ENCODE measurements at regions not wholly inside any gene's neighbourhood (a gene's known extent, or its start where the extent isn't known, plus 50 kb on each side); places are given as distances from the start of the nearest gene placed in this dataset.

DNA sequence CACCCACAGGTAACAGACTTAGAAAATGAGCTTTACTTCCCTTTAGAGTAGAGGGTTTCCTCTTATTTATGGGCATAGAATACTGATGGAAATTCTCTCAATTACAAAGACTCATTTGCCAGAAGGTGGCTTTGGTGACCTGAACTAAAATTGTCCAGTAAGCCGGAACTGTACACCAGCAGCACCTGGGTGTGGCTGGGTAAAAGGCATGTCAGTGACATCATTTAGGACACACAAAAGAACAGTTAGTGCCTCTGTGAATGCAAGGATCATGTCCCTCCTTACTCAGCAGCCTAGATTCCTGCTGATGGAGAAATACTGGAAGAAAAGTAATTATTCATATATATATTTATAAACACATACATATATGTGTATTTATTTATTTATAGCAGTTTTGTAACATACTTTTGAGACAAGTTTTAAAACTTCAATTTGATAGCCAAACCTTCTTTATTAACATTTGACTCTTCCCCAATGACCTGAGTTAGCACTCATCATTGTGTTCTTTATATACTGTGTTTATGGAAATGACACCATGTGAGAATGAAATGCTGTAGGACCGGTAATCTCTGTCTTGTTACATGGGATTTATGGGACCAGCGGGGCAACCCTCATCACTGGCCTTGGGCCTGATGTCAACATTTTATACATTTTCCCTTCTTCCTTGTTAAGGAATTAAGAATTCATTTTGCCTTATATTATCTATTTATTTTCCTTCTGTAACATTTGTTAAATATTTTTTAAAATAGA, 274.4 kb downstream of the BRINP2 start:
- Histone ChIP-seq H3K27me3 (no peaks in the 10 kb centered on the region), H3K36me3 (no peaks in the 10 kb centered on the region), H3K4me1 (no peaks in the 10 kb centered on the region), H3K9me3 (no peaks in the 10 kb centered on the region), H3K4me3 (no peak overlapping the region), H3K27ac (no peak overlapping the region)
- intact Hi-C loops (cut with DNase I; ENCODE audit: low total_unique reads), result no loop called here
- TF ChIP-seq, protein P1, sequence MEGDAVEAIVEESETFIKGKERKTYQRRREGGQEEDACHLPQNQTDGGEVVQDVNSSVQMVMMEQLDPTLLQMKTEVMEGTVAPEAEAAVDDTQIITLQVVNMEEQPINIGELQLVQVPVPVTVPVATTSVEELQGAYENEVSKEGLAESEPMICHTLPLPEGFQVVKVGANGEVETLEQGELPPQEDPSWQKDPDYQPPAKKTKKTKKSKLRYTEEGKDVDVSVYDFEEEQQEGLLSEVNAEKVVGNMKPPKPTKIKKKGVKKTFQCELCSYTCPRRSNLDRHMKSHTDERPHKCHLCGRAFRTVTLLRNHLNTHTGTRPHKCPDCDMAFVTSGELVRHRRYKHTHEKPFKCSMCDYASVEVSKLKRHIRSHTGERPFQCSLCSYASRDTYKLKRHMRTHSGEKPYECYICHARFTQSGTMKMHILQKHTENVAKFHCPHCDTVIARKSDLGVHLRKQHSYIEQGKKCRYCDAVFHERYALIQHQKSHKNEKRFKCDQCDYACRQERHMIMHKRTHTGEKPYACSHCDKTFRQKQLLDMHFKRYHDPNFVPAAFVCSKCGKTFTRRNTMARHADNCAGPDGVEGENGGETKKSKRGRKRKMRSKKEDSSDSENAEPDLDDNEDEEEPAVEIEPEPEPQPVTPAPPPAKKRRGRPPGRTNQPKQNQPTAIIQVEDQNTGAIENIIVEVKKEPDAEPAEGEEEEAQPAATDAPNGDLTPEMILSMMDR (IDR thresholded peaks at IDR 0.05), result no peak
- TF ChIP-seq POLR2A (IDR thresholded peaks at IDR 0.05), result no peak
- no peak for TF ChIP-seq POLR2AphosphoS5 (IDR thresholded peaks at IDR 0.05)
- DNase-seq (ENCODE audit: low spot score in 2 of 2), result no peak

DNA sequence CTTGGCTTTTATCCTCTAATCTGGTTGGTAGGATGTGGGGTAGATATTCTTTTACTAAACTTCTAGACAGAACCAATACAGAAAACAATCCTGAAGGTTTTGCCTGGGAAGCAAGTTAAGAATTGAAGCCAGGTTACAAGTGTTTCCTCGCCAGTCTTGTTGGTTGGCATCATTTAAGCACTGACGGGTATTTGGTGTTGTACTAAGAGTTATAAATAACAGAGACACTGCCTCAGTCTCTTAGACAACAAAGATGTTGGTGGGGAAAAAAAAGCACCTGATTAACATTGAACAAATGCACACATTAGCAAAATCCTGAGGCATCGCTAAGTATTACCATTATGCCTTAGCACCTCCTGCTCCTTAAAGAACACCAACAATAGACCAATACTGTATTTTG, 272.2 kb downstream of the BRINP2 start:
- Histone ChIP-seq H3K27ac (no peak overlapping the region), H3K4me3 (no peak overlapping the region), H3K9me3 (no peaks in the 10 kb centered on the region), H3K4me1 (no peaks in the 10 kb centered on the region), H3K36me3 (no peaks in the 10 kb centered on the region), H3K27me3 (no peaks in the 10 kb centered on the region)
- DNase-seq (ENCODE audit: low spot score in 2 of 2), result no peak
- intact Hi-C loops (cut with DNase I; ENCODE audit: low total_unique reads), result no loop called here
- no peak for TF ChIP-seq POLR2AphosphoS5 (IDR thresholded peaks at IDR 0.05)
- TF ChIP-seq, protein P1 (IDR thresholded peaks at IDR 0.05), result no peak
- no peak for TF ChIP-seq POLR2A (IDR thresholded peaks at IDR 0.05)

DNA sequence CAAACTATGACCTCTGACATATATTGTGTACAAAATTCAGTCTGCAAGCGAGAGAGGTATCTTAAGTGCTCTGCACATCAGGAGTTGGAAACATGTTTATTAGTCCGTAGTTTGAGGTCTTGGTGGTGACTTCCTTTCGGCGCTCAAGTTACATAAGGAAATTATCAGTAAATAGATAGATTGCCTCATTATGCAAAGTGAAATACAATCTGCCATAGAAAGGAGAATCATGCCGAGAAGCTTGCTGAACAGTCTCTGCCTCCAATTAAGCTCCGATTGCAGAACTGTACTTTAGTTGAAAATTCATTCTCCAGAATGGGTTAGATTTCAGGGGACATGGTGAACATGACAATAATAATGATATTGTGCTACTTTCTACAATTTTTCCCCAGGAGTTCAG, 271.8 kb downstream of the BRINP2 start:
- H3K27ac ChIP-seq, result no peak overlapping the region
- no peaks in the 10 kb centered on the region for H3K36me3 ChIP-seq
- no peak for DNase-seq (ENCODE audit: low spot score in 2 of 2)
- no peaks in the 10 kb centered on the region for H3K9me3 ChIP-seq
- no peaks in the 10 kb centered on the region for H3K27me3 ChIP-seq
- H3K4me3 ChIP-seq, result no peak overlapping the region
- H3K4me1 ChIP-seq, result no peaks in the 10 kb centered on the region
- TF ChIP-seq POLR2AphosphoS5 (IDR thresholded peaks at IDR 0.05), result no peak
- no peak for TF ChIP-seq POLR2A (IDR thresholded peaks at IDR 0.05)
- TF ChIP-seq, protein P1 (IDR thresholded peaks at IDR 0.05), result no peak
- intact Hi-C loops (cut with DNase I; ENCODE audit: low total_unique reads), result no loop called here

DNA sequence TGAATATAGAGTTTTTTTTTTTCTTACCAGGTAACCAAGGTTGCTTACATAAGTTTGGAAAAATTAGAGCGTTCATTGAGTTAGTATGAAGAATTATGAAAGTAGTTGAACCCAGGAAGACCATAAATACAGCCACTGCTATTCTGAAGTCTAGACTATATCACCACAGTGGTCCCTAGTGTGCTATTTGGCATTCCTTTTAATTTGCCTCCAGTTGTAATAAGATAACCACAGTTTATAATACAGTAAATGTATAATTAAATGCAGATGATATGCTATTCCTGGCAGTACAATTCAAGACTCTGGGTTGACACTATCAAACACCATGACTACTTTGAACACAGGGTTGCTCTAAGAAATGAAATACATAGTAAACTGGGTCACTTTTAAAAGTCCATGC, 270.5 kb downstream of the BRINP2 start:
- H3K9me3 ChIP-seq, result no peaks in the 10 kb centered on the region
- no peaks in the 10 kb centered on the region for H3K4me1 ChIP-seq
- TF ChIP-seq, protein P1 (IDR thresholded peaks at IDR 0.05), result no peak
- TF ChIP-seq POLR2AphosphoS5 (IDR thresholded peaks at IDR 0.05) (no peak), POLR2A (IDR thresholded peaks at IDR 0.05) (no peak)
- H3K4me3 ChIP-seq, result no peak overlapping the region
- no peak overlapping the region for H3K27ac ChIP-seq
- H3K27me3 ChIP-seq, result no peaks in the 10 kb centered on the region
- DNase-seq (ENCODE audit: low spot score in 2 of 2), result no peak
- no peaks in the 10 kb centered on the region for H3K36me3 ChIP-seq
- intact Hi-C loops (cut with DNase I; ENCODE audit: low total_unique reads), result no loop called here

DNA sequence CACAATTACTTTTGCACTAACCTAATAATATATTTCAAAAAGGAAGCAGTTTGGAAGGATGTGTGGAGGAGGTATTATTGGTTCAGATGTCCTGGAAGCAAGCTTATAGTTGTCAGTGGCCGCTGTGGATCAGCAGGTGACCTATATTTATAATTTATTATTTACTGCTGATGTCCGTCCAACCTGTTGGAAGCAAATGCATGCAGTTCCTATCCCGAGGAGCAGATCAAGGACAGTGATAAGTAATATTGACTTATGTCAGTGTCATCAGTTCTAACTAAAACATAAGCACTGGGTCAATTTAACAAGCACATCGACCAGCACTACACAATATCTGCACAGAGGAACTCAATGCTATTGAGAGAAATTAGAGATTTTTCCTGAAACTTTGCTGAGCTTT, 270.1 kb downstream of the BRINP2 start:
- Histone ChIP-seq H3K9me3 (no peaks in the 10 kb centered on the region), H3K36me3 (no peaks in the 10 kb centered on the region), H3K27me3 (no peaks in the 10 kb centered on the region), H3K4me3 (no peak overlapping the region), H3K4me1 (no peaks in the 10 kb centered on the region), H3K27ac (no peak overlapping the region)
- TF ChIP-seq, protein P1 (IDR thresholded peaks at IDR 0.05), result no peak
- no peak for TF ChIP-seq POLR2A (IDR thresholded peaks at IDR 0.05)
- TF ChIP-seq POLR2AphosphoS5 (IDR thresholded peaks at IDR 0.05), result no peak
- intact Hi-C loops (cut with DNase I; ENCODE audit: low total_unique reads), result no loop called here
- DNase-seq (ENCODE audit: low spot score in 2 of 2), result no peak

All from breast epithelium (tissue), 4 donors.